ENCODE measurements at regions not wholly inside any gene's neighbourhood (a gene's known extent, or its start where the extent isn't known, plus 50 kb on each side); places are given as distances from the start of the nearest gene placed in this dataset.

DNA sequence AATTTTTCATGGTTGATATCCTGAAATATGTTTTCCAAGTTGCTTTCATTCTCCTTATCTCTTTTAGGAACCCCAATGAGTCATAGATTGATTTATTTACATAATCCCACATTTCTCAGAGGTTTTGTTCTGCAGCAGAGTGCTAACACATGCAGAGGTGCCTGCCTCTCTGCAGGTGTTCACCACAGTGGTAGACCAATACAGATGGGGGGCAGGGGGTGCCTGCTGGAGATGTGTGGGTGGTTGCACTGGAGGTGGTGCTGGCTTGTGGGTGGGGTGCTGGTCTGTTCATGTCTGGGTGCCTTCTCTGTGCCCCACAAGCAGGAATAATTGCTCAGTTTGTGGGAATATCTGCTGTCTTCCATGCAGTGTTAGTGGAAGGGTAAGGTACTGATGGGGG lies 131.1 kb downstream of the JRKL start:
- no peaks in the 10 kb centered on the region for H3K4me1 Mint-ChIP-seq
- Histone ChIP-seq H3K4me1 (ENCODE audit: control insufficient read depth in 1 of 2, insufficient read depth in 2 of 2, low read length in 2 of 2) (no peaks in the 10 kb centered on the region), H3K9me3 (replicated peaks in 1 of 2; ENCODE audit: control insufficient read depth in 1 of 2, insufficient read depth in 1 of 2, low read length in 2 of 2) (no peaks in the 10 kb centered on the region), H3K36me3 (replicated peaks in 1 of 2; ENCODE audit: control insufficient read depth in 1 of 2, insufficient read depth in 2 of 2, low read length in 2 of 2) (no peaks in the 10 kb centered on the region), H3K9ac (ENCODE audit: insufficient read depth, low read length, poor library complexity, severe bottlenecking) (no peak overlapping the region), H3K27ac (ENCODE audit: low read depth in 1 of 2, low read length in 2 of 2) (no peak overlapping the region), H3K27me3 (ENCODE audit: control insufficient read depth in 2 of 2, insufficient read depth in 2 of 2, low read length in 2 of 2) (no peaks in the 10 kb centered on the region), H4K20me1 (ENCODE audit: insufficient read depth, low read length) (no peaks in the 10 kb centered on the region), H3K4me2 (replicated peaks; ENCODE audit: extremely low read depth, low read length, poor library complexity, severe bottlenecking) (no peak overlapping the region), H3K4me3 (replicated peaks in 1 of 3; ENCODE audit: low read depth in 2 of 3, low read length in 3 of 3) (no peak overlapping the region), H2AFZ (ENCODE audit: insufficient read depth, low read depth, low read length, poor library complexity, severe bottlenecking) (no peak overlapping the region), H3K79me2 (ENCODE audit: insufficient read depth, low read length) (no peaks in the 10 kb centered on the region)
- H3K4me3 Mint-ChIP-seq = no peak overlapping the region
- H3K27me3 Mint-ChIP-seq (ENCODE audit: low read depth in 3 of 3) = peaks cover 0 to 2% (median 0%) of the 10 kb centered on the region in 3 donors
- TF ChIP-seq, protein P1, sequence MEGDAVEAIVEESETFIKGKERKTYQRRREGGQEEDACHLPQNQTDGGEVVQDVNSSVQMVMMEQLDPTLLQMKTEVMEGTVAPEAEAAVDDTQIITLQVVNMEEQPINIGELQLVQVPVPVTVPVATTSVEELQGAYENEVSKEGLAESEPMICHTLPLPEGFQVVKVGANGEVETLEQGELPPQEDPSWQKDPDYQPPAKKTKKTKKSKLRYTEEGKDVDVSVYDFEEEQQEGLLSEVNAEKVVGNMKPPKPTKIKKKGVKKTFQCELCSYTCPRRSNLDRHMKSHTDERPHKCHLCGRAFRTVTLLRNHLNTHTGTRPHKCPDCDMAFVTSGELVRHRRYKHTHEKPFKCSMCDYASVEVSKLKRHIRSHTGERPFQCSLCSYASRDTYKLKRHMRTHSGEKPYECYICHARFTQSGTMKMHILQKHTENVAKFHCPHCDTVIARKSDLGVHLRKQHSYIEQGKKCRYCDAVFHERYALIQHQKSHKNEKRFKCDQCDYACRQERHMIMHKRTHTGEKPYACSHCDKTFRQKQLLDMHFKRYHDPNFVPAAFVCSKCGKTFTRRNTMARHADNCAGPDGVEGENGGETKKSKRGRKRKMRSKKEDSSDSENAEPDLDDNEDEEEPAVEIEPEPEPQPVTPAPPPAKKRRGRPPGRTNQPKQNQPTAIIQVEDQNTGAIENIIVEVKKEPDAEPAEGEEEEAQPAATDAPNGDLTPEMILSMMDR (IDR thresholded peaks at IDR 0.05) = no peak
- intact Hi-C loops (cut with micrococcal nuclease) = no loop called here
- no peak overlapping the region for H3K27ac Mint-ChIP-seq
- H3K9me3 Mint-ChIP-seq = peaks cover 0 to 10% (median 0%) of the 10 kb centered on the region in 7 donors
- DNase-seq = no peak
- H3K36me3 Mint-ChIP-seq = no peaks in the 10 kb centered on the region

DNA sequence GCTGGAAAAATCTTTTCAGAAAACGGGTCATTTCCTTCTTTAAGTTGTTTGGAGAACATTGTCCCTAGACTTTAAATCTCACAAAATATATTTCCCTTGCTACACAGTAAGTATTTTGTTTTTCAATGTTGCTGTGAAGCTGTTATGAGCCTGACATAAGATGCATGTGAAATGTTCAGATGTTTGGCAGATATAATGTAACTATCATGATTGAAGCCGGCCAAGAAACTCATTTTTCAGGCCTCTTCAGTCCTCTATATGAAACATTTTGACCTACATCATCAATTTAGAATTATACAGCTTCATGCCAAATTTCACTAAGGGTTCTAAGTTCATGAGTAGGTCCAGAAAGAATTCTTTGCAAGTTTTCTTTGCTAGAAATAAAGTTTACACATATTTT lies 133.8 kb downstream of the JRKL start:
- Mint-ChIP-seq H3K4me3 (no peak overlapping the region), H3K9me3 (peaks cover 0 to 10% (median 2%) of the 10 kb centered on the region in 7 donors), H3K27me3 (ENCODE audit: low read depth in 3 of 3) (peaks cover 0 to 2% (median 0%) of the 10 kb centered on the region in 3 donors), H3K27ac (no peak overlapping the region), H3K36me3 (no peaks in the 10 kb centered on the region), H3K4me1 (no peaks in the 10 kb centered on the region)
- TF ChIP-seq, protein P1 (IDR thresholded peaks at IDR 0.05) = no peak
- Histone ChIP-seq H3K79me2 (ENCODE audit: insufficient read depth, low read length) (no peaks in the 10 kb centered on the region), H3K4me3 (replicated peaks in 1 of 3; ENCODE audit: low read depth in 2 of 3, low read length in 3 of 3) (no peak overlapping the region), H4K20me1 (ENCODE audit: insufficient read depth, low read length) (no peaks in the 10 kb centered on the region), H3K27ac (ENCODE audit: low read depth in 1 of 2, low read length in 2 of 2) (no peak overlapping the region), H3K27me3 (ENCODE audit: control insufficient read depth in 2 of 2, insufficient read depth in 2 of 2, low read length in 2 of 2) (no peaks in the 10 kb centered on the region), H3K4me2 (replicated peaks; ENCODE audit: extremely low read depth, low read length, poor library complexity, severe bottlenecking) (no peak overlapping the region), H3K4me1 (ENCODE audit: control insufficient read depth in 1 of 2, insufficient read depth in 2 of 2, low read length in 2 of 2) (no peaks in the 10 kb centered on the region), H3K9ac (ENCODE audit: insufficient read depth, low read length, poor library complexity, severe bottlenecking) (no peak overlapping the region), H2AFZ (ENCODE audit: insufficient read depth, low read depth, low read length, poor library complexity, severe bottlenecking) (no peak overlapping the region), H3K36me3 (replicated peaks in 1 of 2; ENCODE audit: control insufficient read depth in 1 of 2, insufficient read depth in 2 of 2, low read length in 2 of 2) (no peaks in the 10 kb centered on the region), H3K9me3 (replicated peaks in 1 of 2; ENCODE audit: control insufficient read depth in 1 of 2, insufficient read depth in 1 of 2, low read length in 2 of 2) (peaks cover 0 to 5% of the 10 kb centered on the region in 2 donors)
- whole genome bisulfite sequencing (ENCODE audit: insufficient coverage) = no CpG with 5 or more reads among the region's 2 CpGs
- intact Hi-C loops (cut with micrococcal nuclease) = no loop called here
- no peak for DNase-seq

All from CD14-positive monocyte (primary cell).